22Rv1 (cell line): ENCODE measurements at regions not wholly inside any gene's neighbourhood (a gene's known extent, or its start where the extent isn't known, plus 50 kb on each side); places are given as distances from the start of the nearest gene placed in this dataset.

Experiments
- ZFX ChIP-seq: fragments of 450-650 bp; IDR thresholded peaks from 2 replicates; pipeline ENCODE4 v1.6.1; 2017; ENCODE audit warnings: antibody characterized with exemption, borderline replicate concordance
- TF ChIP-seq, protein P1 (sequence below): fragments of 450-650 bp; IDR thresholded peaks from 2 replicates; pipeline ENCODE4 v1.5.1; 2017; ENCODE audit warnings: mild to moderate bottlenecking

DNA sequence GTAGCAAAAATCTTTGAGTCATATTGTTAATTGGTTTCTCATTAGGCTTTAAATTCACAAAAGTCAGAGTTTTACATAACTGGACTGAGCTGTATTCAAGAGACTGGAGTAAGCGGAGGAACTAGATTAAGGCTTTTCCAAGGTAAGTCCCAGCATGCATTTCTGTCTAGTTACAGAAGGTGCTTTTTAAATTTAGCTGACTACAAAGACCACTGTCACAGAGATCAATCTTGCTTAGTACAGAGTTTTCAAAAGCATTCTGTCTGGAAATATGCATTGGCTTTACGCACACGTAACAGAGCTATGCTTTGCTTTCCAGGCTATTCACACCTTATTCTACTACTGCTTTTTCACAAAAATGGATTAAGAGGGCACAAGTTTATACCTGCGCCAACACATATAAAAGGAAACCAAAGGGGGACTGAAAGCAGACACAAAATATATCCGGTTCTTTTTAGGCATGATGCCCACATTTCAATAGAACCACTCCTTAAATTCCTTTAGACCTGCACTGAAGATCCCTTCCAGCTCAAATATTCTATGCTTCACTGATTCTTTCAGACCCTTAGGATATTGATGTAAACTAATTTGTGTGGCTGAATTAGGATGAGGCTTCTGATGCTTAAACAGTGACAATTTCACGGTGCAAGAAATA lies 560.7 kb upstream of the CRIM1 start:
- TF ChIP-seq, protein P1, sequence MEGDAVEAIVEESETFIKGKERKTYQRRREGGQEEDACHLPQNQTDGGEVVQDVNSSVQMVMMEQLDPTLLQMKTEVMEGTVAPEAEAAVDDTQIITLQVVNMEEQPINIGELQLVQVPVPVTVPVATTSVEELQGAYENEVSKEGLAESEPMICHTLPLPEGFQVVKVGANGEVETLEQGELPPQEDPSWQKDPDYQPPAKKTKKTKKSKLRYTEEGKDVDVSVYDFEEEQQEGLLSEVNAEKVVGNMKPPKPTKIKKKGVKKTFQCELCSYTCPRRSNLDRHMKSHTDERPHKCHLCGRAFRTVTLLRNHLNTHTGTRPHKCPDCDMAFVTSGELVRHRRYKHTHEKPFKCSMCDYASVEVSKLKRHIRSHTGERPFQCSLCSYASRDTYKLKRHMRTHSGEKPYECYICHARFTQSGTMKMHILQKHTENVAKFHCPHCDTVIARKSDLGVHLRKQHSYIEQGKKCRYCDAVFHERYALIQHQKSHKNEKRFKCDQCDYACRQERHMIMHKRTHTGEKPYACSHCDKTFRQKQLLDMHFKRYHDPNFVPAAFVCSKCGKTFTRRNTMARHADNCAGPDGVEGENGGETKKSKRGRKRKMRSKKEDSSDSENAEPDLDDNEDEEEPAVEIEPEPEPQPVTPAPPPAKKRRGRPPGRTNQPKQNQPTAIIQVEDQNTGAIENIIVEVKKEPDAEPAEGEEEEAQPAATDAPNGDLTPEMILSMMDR, result no peak
- no peak for TF ChIP-seq ZFX
